ENCODE measurements at regions not wholly inside any gene's neighbourhood (a gene's known extent, or its start where the extent isn't known, plus 50 kb on each side); places are given as distances from the start of the nearest gene placed in this dataset.

DNA sequence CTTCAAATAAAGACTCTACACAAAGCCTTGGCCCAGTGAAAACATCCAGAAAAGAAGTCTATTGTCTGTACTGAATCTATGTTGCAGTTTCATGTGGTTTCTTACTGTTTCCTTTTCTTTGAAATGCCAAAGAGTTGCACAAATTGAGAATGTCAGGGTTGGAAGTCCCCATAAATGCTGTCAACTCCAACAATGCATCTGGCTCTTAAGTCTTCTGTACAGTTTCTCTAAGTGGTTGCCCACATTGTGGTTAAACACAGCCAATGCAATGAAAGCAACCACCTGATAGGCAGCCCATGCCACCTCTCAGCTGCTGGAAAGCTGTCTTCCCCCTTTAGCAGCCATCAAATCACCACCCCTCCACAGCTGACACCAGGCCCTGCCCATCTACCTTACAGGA is 67.2 kb upstream of the C1GALT1C1 start:
- no peak for DNase-seq (ENCODE audit: low spot score)

DNA sequence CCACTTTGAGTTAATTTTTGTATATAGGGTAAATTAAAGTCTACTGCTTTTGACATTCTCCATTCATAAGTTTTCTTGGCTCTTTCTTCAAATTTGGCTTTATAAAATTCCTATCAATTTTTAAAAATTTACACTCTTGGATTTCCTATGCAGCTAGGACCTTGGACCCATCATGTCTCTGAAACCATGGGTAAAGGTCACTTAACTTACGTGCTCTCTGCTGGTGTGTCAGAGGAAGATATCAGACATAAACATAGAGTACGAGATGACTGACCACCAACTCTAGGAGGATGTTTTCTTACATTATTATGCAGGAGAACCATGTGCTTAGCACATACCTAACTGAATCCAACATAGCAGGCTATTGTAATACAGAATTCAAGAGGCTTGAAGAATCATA is 62.5 kb upstream of the C1GALT1C1 start:
- no peak for DNase-seq (ENCODE audit: low spot score)

DNA sequence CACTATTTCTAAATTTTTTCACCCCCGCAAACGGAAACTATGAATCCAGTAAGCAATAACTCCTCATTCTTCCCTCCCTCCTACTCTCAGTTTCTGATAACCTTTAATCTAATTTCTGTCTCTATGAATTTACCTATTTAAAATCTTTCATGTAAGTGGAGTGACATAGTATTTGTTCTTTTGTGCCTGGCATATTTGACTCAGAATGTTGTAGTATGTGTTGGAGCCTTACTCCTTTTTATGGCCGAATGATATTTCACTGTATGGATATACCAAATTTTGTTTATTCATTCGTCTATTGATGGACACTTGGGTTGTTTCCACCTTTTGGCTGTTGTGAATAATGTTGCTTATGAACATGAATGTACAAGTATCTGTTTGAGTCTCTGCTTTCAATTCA is 61.1 kb upstream of the C1GALT1C1 start:
- no peak for DNase-seq (ENCODE audit: low spot score)

DNA sequence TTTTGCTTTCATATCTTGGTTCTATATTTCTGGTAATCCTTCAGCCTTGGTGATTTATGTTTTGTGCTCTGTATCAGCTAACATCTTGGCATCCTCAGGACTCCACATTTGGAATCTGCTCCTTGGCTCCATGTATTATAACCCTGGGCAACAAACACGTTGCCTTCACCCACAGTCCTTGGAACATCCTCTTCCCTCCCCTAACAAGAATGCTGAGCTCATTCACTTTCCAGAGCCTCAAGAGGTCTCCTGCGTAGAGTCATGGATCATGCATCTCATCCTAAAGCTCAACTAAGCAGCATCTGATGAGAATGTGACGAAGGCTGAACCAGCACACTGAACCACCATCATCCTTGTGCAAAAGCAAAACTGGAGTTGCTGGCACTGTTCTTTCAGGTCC is 60.5 kb upstream of the C1GALT1C1 start:
- DNase-seq (ENCODE audit: low spot score): no peak

DNA sequence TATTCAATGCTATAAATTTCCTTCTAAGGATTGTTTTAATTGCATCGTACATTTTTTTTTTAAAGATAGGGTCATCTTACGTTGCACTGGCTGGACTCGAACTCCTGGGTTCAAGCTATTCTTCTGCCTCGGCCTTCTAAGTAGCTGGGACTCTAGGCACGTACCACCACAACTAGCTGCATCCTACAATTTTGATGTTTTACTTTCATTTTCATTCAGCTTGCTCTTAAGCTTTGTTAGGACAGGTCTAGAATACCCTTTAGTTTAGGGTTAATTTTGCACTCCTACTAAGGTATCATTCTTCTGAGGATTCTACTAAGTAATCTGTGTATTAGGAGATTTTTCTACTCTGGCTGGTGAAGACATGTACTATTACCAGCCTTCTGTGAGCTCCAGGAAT is 50.2 kb upstream of the C1GALT1C1 start:
- DNase-seq (ENCODE audit: low spot score): no peak
